Kidney epithelial cell (primary cell): ENCODE measurements at regions not wholly inside any gene's neighbourhood (a gene's known extent, or its start where the extent isn't known, plus 50 kb on each side); places are given as distances from the start of the nearest gene placed in this dataset.
"Not testable (repeated sequence)": the region's sequence is repeated elsewhere in the genome, so short reads cannot be mapped to it uniquely, and the experiment has no call there.

Experiments used
- DNase-seq: peaks from one replicate; pipeline ENCODE4 v3.0.0-alpha.2; 2010; ENCODE audit warnings: low read depth
- H3K27me3 ChIP-seq: 2 replicates; pipeline ENCODE4 v1.6.0; 2011; ENCODE audit warnings: low read length; ENCODE audit not compliant: control insufficient read depth, insufficient read depth
- H3K36me3 ChIP-seq: 2 replicates; pipeline ENCODE4 v1.5.1; 2011; ENCODE audit warnings: low read length; ENCODE audit not compliant: control insufficient read depth, insufficient read depth
- H3K4me3 ChIP-seq: 2 replicates; pipeline ENCODE4 v1.5.1; 2011; ENCODE audit warnings: low read depth, mild to moderate bottlenecking, control low read depth, low read length
- CTCF ChIP-seq: IDR thresholded peaks from 2 replicates; pipeline ENCODE4 v1.5.1; 2011; ENCODE audit warnings: mild to moderate bottlenecking, moderate library complexity, low read length, control low read depth, inconsistent platforms; ENCODE audit not compliant: insufficient read depth, poor library complexity, severe bottlenecking

- TF ChIP-seq CTCF, result no peak
- H3K4me3 ChIP-seq, result no peak overlapping the region
- no peak for DNase-seq
- H3K36me3 ChIP-seq, result no peaks in the 10 kb centered on the region
- H3K27me3 ChIP-seq, result no peaks in the 10 kb centered on the region
Observed at GRCh38 chr11:128039140-128040021, 548.0 kb downstream of the ETS1 start.

GRCh38 chr11:128036556-128037093 is 550.7 kb downstream of the ETS1 start:
- no peak for DNase-seq
- no peaks in the 10 kb centered on the region for H3K36me3 ChIP-seq
- no peak for TF ChIP-seq CTCF
- no peaks in the 10 kb centered on the region for H3K27me3 ChIP-seq
- no peak overlapping the region for H3K4me3 ChIP-seq

GRCh38 chr11:128036006-128036405 is 551.4 kb downstream of the ETS1 start:
- Histone ChIP-seq H3K4me3 (no peak overlapping the region), H3K36me3 (no peaks in the 10 kb centered on the region), H3K27me3 (no peaks in the 10 kb centered on the region)
- no peak for DNase-seq
- TF ChIP-seq CTCF, result no peak

- peak; percentile 70 for TF ChIP-seq CTCF
- H3K27me3 ChIP-seq, H3K4me3 ChIP-seq, DNase-seq, H3K36me3 ChIP-seq: not testable (repeated sequence)
Observed at GRCh38 chr11:128031538-128032134, 555.7 kb downstream of the ETS1 start.

GRCh38 chr11:128029219-128029722 is 558.1 kb downstream of the ETS1 start:
- TF ChIP-seq CTCF, result no peak
- no peak for DNase-seq
- Histone ChIP-seq H3K27me3 (no peaks in the 10 kb centered on the region), H3K36me3 (no peaks in the 10 kb centered on the region), H3K4me3 (no peak overlapping the region)
